HEK293 (cell line): ENCODE measurements at regions not wholly inside any gene's neighbourhood (a gene's known extent, or its start where the extent isn't known, plus 50 kb on each side); places are given as distances from the start of the nearest gene placed in this dataset.

Source experiments
- CTCF ChIA-PET: fragments of 350-600 bp; formaldehyde crosslinking; extraction: SDS; loops from one replicate; lab custom pipeline; 2021; ENCODE audit warnings: antibody characterized with exemption; lab: Yijun Ruan, JAX
- POLR2A ChIA-PET: fragments of 300-600 bp; formaldehyde crosslinking; extraction: SDS; loops from one replicate; lab custom pipeline; 2020; ENCODE audit warnings: antibody characterized with exemption, inconsistent platforms; lab: Yijun Ruan, JAX
- H3K27ac ChIP-seq: fragments of 200-500 bp; sonication (Bioruptor generic); 2 replicates; pipeline ENCODE4 v1.5.1; 2014; ENCODE audit warnings: low read depth, low read length, control low read depth, inconsistent platforms; ENCODE audit errors: extremely low read depth
- H3K36me3 ChIP-seq, 2 experiments: fragments of 200-500 bp in 1 of 2; sonication (Bioruptor generic) in 1 of 2; 1 replicate in 1 of 2; 2 replicates in 1 of 2; pipeline ENCODE4 v1.5.1; 2014 to 2017; ENCODE audit warnings: inconsistent platforms in 2 of 2, low read length in 2 of 2; ENCODE audit not compliant: control insufficient read depth in 2 of 2, insufficient read depth in 1 of 2
- H3K4me1 ChIP-seq: fragments of 200-500 bp; sonication (Bioruptor generic); 2 replicates; pipeline ENCODE4 v1.5.1; 2014; ENCODE audit warnings: mild to moderate bottlenecking, low read length, inconsistent platforms; ENCODE audit not compliant: control insufficient read depth, insufficient read depth
- H3K4me3 ChIP-seq: 2 replicates; pipeline ENCODE4 v1.5.1; 2011; ENCODE audit warnings: low read depth, mild to moderate bottlenecking, control low read depth, low read length, moderate library complexity
- H3K9me3 ChIP-seq: fragments of 200-500 bp; sonication (Bioruptor generic); 2 replicates; pipeline ENCODE4 v1.5.1; 2014; ENCODE audit warnings: low read depth, low read length, inconsistent platforms; ENCODE audit not compliant: control insufficient read depth, insufficient read depth
- BCL11A ChIP-seq: fragments of 450-650 bp; formaldehyde crosslinking; IDR thresholded peaks from 2 replicates; pipeline ENCODE4 v1.5.1; 2016; ENCODE audit warnings: low read depth, missing biosample characterization, missing genetic modification characterization
- FEZF1 ChIP-seq: fragments of 450-650 bp; formaldehyde crosslinking; IDR thresholded peaks from 2 replicates; pipeline ENCODE4 v1.5.1; 2016; ENCODE audit warnings: missing biosample characterization, missing genetic modification characterization
- HOXD13 ChIP-seq: sonication (generic); formaldehyde crosslinking; IDR thresholded peaks from 2 replicates; pipeline ENCODE4 v1.8.0; 2022; ENCODE audit warnings: missing genetic modification reagents, borderline replicate concordance
- KLF7 ChIP-seq: fragments of 450-650 bp; formaldehyde crosslinking; IDR thresholded peaks from 2 replicates; pipeline ENCODE4 v1.5.1; 2016; ENCODE audit warnings: missing biosample characterization, missing genetic modification characterization, borderline replicate concordance
- KLF8 ChIP-seq: fragments of 450-650 bp; formaldehyde crosslinking; IDR thresholded peaks from 2 replicates; pipeline ENCODE4 v1.5.1; 2016; ENCODE audit warnings: missing biosample characterization, missing genetic modification characterization
- SP7 ChIP-seq: fragments of 450-650 bp; formaldehyde crosslinking; IDR thresholded peaks from 2 replicates; pipeline ENCODE4 v1.5.1; 2016; ENCODE audit warnings: missing biosample characterization, missing genetic modification characterization
- ZBTB1 ChIP-seq: fragments of 450-650 bp; formaldehyde crosslinking; IDR thresholded peaks from 2 replicates; pipeline ENCODE4 v1.5.1; 2016; ENCODE audit warnings: missing biosample characterization, missing genetic modification characterization
- ZBTB8A ChIP-seq: fragments of 450-650 bp; formaldehyde crosslinking; IDR thresholded peaks from 2 replicates; pipeline ENCODE4 v1.5.1; 2016; ENCODE audit warnings: missing biosample characterization, missing genetic modification characterization
- ZNF138 ChIP-seq: fragments of 450-650 bp; formaldehyde crosslinking; IDR thresholded peaks from 2 replicates; pipeline ENCODE4 v1.5.1; 2016; ENCODE audit warnings: missing biosample characterization, missing genetic modification characterization, borderline replicate concordance
- ZNF155 ChIP-seq: fragments of 450-650 bp; formaldehyde crosslinking; IDR thresholded peaks from 2 replicates; pipeline ENCODE4 v1.5.1; 2016; ENCODE audit warnings: missing biosample characterization, missing genetic modification characterization
- ZNF221 ChIP-seq: fragments of 450-650 bp; formaldehyde crosslinking; IDR thresholded peaks from 2 replicates; pipeline ENCODE4 v1.5.1; 2017; ENCODE audit warnings: missing biosample characterization, missing genetic modification characterization, borderline replicate concordance
- ZNF266 ChIP-seq: fragments of 450-650 bp; formaldehyde crosslinking; IDR thresholded peaks from 2 replicates; pipeline ENCODE4 v1.5.1; 2016; ENCODE audit warnings: missing biosample characterization, missing genetic modification characterization, low read depth
- ZNF274 ChIP-seq, 2 experiments: fragments of 200-500 bp in 1 of 2; fragments of 450-650 bp in 1 of 2; sonication (Bioruptor generic) in 1 of 2; formaldehyde crosslinking in 1 of 2; IDR thresholded peaks; 2 replicates each; pipeline versions ENCODE4 v1.5.1 to v1.6.1; 2014 to 2016; ENCODE audit warnings: borderline replicate concordance in 1 of 2, inconsistent platforms in 1 of 2, low read length in 1 of 2, missing biosample characterization in 1 of 2, missing genetic modification characterization in 1 of 2
- ZNF341 ChIP-seq: fragments of 450-650 bp; formaldehyde crosslinking; IDR thresholded peaks from 2 replicates; pipeline ENCODE4; 2016; ENCODE audit warnings: low read depth, missing biosample characterization, missing genetic modification characterization
- ZNF394 ChIP-seq: fragments of 450-650 bp; formaldehyde crosslinking; IDR thresholded peaks from 2 replicates; pipeline ENCODE4 v1.5.1; 2016; ENCODE audit warnings: missing biosample characterization, missing genetic modification characterization, mild to moderate bottlenecking, moderate library complexity, borderline replicate concordance
- ZNF585B ChIP-seq: fragments of 450-650 bp; formaldehyde crosslinking; IDR thresholded peaks from 2 replicates; pipeline ENCODE4 v1.5.1; 2016; ENCODE audit warnings: missing biosample characterization, missing genetic modification characterization
- ZNF600 ChIP-seq: fragments of 450-650 bp; formaldehyde crosslinking; IDR thresholded peaks from 2 replicates; pipeline ENCODE4 v1.5.1; 2016; ENCODE audit warnings: missing biosample characterization, missing genetic modification characterization
- ZNF623 ChIP-seq: fragments of 450-650 bp; formaldehyde crosslinking; IDR thresholded peaks from 2 replicates; pipeline ENCODE4 v1.5.1; 2016; ENCODE audit warnings: missing biosample characterization, missing genetic modification characterization
- ZNF626 ChIP-seq: fragments of 450-650 bp; sonication (Bioruptor Pico); formaldehyde crosslinking; IDR thresholded peaks from 2 replicates; pipeline ENCODE4 v1.5.1; 2018; ENCODE audit warnings: missing biosample characterization, missing genetic modification characterization, inconsistent platforms
- ZNF654 ChIP-seq: fragments of 450-650 bp; formaldehyde crosslinking; IDR thresholded peaks from 2 replicates; pipeline ENCODE4 v1.5.1; 2016; ENCODE audit warnings: low read depth, missing biosample characterization, missing genetic modification characterization
- TF ChIP-seq, protein P1 (sequence below): fragments of 450-650 bp; formaldehyde crosslinking; IDR thresholded peaks from 2 replicates; pipeline ENCODE4 v1.5.1; 2016; ENCODE audit warnings: missing biosample characterization, missing genetic modification characterization
- TF ChIP-seq, protein P2 (sequence below): fragments of 450-650 bp; formaldehyde crosslinking; IDR thresholded peaks from 2 replicates; pipeline ENCODE4 v1.5.1; 2016; ENCODE audit warnings: missing biosample characterization, missing genetic modification characterization
- TF ChIP-seq, protein P3 (sequence below): fragments of 450-650 bp; formaldehyde crosslinking; IDR thresholded peaks from 2 replicates; pipeline ENCODE4 v1.5.1; 2016; ENCODE audit warnings: missing biosample characterization, missing genetic modification characterization, borderline replicate concordance

DNA sequence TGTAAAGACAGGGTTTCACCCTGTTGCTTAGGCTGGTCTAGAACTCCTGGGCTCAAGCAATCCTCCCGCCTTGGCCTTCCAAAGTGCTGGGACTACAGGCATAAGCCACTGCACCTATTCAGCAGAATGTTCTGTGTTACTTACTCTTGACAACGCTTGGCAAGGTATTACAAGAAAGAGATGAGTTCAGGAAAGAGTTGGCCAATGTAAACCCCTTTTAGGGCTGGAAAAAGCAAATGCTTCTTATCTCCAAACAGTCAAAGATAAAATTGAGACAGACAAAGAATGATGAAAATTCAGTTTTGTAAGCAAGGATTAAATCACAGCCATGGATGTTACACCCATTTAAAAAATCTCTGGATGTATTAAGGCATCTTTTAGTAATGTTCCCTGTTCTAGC lies 114.0 kb upstream of the PODXL start:
- CTCF ChIA-PET: no interaction called here
- H3K36me3 ChIP-seq: no peaks in the 10 kb centered on the region
- H3K4me3 ChIP-seq: no peak overlapping the region
- POLR2A ChIA-PET: no interaction called here
- H3K9me3 ChIP-seq: no peaks in the 10 kb centered on the region
- TF ChIP-seq ZNF266 (tag by site-specific recombination) (no peak), ZBTB8A (tag by site-specific recombination) (no peak), ZNF221 (no peak), ZNF394 (tag by site-specific recombination) (no peak), HOXD13 (no peak), ZNF654 (tag by site-specific recombination) (no peak), SP7 (tag by site-specific recombination) (no peak), KLF7 (tag by site-specific recombination) (no peak), ZNF623 (tag by site-specific recombination) (no peak), ZNF626 (tag by site-specific recombination) (no peak), ZNF600 (tag by site-specific recombination) (no peak), FEZF1 (tag by site-specific recombination) (no peak), ZNF138 (tag by site-specific recombination) (no peak), ZNF274 (IDR thresholded peaks at IDR 0.05; ENCODE audit: low read length) (no peak), ZNF274 (tag by site-specific recombination; IDR thresholded peaks at IDR 0.05; ENCODE audit: borderline replicate concordance) (no peak), ZNF155 (tag by site-specific recombination) (no peak)
- TF ChIP-seq, protein P1, sequence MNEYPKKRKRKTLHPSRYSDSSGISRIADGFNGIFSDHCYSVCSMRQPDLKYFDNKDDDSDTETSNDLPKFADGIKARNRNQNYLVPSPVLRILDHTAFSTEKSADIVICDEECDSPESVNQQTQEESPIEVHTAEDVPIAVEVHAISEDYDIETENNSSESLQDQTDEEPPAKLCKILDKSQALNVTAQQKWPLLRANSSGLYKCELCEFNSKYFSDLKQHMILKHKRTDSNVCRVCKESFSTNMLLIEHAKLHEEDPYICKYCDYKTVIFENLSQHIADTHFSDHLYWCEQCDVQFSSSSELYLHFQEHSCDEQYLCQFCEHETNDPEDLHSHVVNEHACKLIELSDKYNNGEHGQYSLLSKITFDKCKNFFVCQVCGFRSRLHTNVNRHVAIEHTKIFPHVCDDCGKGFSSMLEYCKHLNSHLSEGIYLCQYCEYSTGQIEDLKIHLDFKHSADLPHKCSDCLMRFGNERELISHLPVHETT (tag by site-specific recombination): no peak
- TF ChIP-seq, protein P2, sequence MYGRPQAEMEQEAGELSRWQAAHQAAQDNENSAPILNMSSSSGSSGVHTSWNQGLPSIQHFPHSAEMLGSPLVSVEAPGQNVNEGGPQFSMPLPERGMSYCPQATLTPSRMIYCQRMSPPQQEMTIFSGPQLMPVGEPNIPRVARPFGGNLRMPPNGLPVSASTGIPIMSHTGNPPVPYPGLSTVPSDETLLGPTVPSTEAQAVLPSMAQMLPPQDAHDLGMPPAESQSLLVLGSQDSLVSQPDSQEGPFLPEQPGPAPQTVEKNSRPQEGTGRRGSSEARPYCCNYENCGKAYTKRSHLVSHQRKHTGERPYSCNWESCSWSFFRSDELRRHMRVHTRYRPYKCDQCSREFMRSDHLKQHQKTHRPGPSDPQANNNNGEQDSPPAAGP (tag by site-specific recombination): no peak
- no peaks in the 10 kb centered on the region for H3K4me1 ChIP-seq
- no peak overlapping the region for H3K27ac ChIP-seq

DNA sequence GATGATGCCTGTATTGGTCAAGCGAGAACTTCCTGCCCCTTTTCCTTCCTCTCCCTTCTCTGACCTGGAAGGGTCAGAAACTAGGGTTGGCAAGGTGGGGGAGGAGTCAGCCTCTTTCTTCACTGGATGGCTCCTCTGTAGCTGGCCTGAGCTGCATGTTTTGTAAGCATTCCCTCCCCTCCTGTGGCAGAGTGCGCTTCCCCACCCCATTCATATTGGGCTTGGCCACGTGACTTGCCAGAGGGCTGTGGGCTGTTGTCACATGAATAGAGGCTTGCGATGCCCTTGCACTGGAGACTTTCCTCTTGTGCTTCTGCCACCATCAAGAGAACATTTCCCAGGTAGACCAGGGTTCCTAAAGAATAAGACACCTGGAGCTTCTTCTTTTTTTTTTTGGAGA lies 111.3 kb upstream of the PODXL start:
- H3K4me3 ChIP-seq: no peak overlapping the region
- POLR2A ChIA-PET: no interaction called here
- H3K27ac ChIP-seq: no peak overlapping the region
- H3K36me3 ChIP-seq: no peaks in the 10 kb centered on the region
- CTCF ChIA-PET: interaction anchor here (0.9 to 1.6 kb wide), 3 partner anchors 12 to 160 kb away, joined by 3 to 6 read pairs (median 3); no protein-coding TSS in a partner anchor
- no peaks in the 10 kb centered on the region for H3K4me1 ChIP-seq
- no peak for TF ChIP-seq BCL11A (tag by site-specific recombination)
- TF ChIP-seq KLF8 (tag by site-specific recombination): no peak
- no peak for TF ChIP-seq ZNF341
- no peak for TF ChIP-seq ZNF585B (tag by site-specific recombination)
- TF ChIP-seq, protein P3, sequence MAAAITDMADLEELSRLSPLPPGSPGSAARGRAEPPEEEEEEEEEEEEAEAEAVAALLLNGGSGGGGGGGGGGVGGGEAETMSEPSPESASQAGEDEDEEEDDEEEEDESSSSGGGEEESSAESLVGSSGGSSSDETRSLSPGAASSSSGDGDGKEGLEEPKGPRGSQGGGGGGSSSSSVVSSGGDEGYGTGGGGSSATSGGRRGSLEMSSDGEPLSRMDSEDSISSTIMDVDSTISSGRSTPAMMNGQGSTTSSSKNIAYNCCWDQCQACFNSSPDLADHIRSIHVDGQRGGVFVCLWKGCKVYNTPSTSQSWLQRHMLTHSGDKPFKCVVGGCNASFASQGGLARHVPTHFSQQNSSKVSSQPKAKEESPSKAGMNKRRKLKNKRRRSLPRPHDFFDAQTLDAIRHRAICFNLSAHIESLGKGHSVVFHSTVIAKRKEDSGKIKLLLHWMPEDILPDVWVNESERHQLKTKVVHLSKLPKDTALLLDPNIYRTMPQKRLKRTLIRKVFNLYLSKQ: no peak
- TF ChIP-seq ZBTB1: no peak
- H3K9me3 ChIP-seq: no peaks in the 10 kb centered on the region
